ENCODE measurements at regions not wholly inside any gene's neighbourhood (a gene's known extent, or its start where the extent isn't known, plus 50 kb on each side); places are given as distances from the start of the nearest gene placed in this dataset.

DNA sequence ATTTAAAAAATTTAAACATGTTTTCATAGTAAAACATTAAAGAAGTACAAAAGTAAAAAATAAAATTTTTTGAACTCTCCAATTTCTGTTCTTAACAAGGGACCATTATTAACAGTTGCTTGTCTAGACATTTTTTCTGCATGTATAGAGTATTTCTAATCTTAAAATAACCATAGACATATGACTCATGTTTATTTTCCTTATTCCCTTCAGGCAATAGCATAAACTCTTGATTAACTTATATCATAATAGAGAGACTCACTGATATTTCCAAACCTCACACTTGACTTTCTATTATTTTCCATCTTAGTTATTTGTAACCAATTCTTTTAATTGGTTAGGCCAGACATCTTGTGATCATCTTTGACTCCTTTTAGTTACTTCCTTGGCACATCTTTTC is 325.6 kb upstream of the SOX14 start:
- no peak overlapping the region for H3K27ac Mint-ChIP-seq (ENCODE audit: unreplicated experiment)

DNA sequence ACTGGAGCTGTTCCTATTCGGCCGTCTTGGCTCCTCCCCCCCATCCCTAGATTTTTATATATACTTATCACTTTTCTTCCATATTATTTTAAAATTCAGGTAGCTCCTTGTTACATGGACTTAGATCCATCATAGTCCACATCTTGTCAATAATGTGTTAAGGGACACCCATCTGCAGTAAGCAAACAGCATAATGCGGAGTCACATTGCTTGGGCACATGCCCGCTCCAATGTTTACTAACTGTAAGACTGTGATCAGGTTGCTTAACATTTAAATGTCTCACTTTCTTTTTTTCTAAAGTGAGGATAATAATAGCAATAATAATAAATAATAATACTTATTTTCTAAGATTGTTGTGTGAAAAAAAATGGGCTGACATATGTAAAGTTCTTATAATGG is 303.2 kb upstream of the SOX14 start:
- TF ChIP-seq CTCF (IDR thresholded peaks at IDR 0.05; ENCODE audit: insufficient read depth in 1 of 2, low read depth in 1 of 2, low read length in 1 of 2, severe bottlenecking in 1 of 2, unreplicated experiment in 1 of 2): no peak
- H3K4me3 ChIP-seq (ENCODE audit: low read depth, low read length): no peak overlapping the region
- no peak overlapping the region for H3K4me3 Mint-ChIP-seq (ENCODE audit: unreplicated experiment)
- no peak overlapping the region for H3K27ac Mint-ChIP-seq (ENCODE audit: unreplicated experiment)
- DNase-seq: no peak
- no peaks in the 10 kb centered on the region for H3K9me3 Mint-ChIP-seq (ENCODE audit: unreplicated experiment)
- H3K27me3 Mint-ChIP-seq (ENCODE audit: insufficient read depth, unreplicated experiment): peaks cover 6% of the 10 kb centered on the region
- no peaks in the 10 kb centered on the region for H3K9me3 ChIP-seq
- intact Hi-C loops (cut with micrococcal nuclease; ENCODE audit: unreplicated experiment): no loop called here
- H3K36me3 ChIP-seq (ENCODE audit: control insufficient read depth, insufficient read depth, low read length): no peaks in the 10 kb centered on the region
- H3K36me3 Mint-ChIP-seq (ENCODE audit: insufficient read depth, unreplicated experiment): no peaks in the 10 kb centered on the region
- H3K4me1 Mint-ChIP-seq (ENCODE audit: low read depth, unreplicated experiment): no peaks in the 10 kb centered on the region
- ChIA-PET CTCF (no interaction called here), POLR2A (no interaction called here)
- H3K27me3 ChIP-seq (replicated peaks; ENCODE audit: control insufficient read depth, insufficient read depth, low read length): no peaks in the 10 kb centered on the region
- no TSS peak for BruUV-seq (replicated peaks)
- H3K4me1 ChIP-seq: no peaks in the 10 kb centered on the region

More for the DNA sequence above, 325.6 kb upstream of the SOX14 start:
- no peak overlapping the region for H3K4me3 Mint-ChIP-seq (ENCODE audit: unreplicated experiment)
- no peaks in the 10 kb centered on the region for H3K9me3 Mint-ChIP-seq (ENCODE audit: unreplicated experiment)
- intact Hi-C loops (cut with micrococcal nuclease; ENCODE audit: unreplicated experiment): no loop called here
- H3K27me3 ChIP-seq (replicated peaks; ENCODE audit: control insufficient read depth, insufficient read depth, low read length): no peaks in the 10 kb centered on the region
- ChIA-PET POLR2A (no interaction called here), CTCF (no interaction called here)
- no peak overlapping the region for H3K4me3 ChIP-seq (ENCODE audit: low read depth, low read length)
- H3K27me3 Mint-ChIP-seq (ENCODE audit: insufficient read depth, unreplicated experiment): peaks cover 6% of the 10 kb centered on the region
- DNase-seq: no peak
- TF ChIP-seq CTCF (IDR thresholded peaks at IDR 0.05; ENCODE audit: insufficient read depth in 1 of 2, low read depth in 1 of 2, low read length in 1 of 2, severe bottlenecking in 1 of 2, unreplicated experiment in 1 of 2): no peak
- no peaks in the 10 kb centered on the region for H3K9me3 ChIP-seq
- BruUV-seq (replicated peaks): no TSS peak
- H3K36me3 Mint-ChIP-seq (ENCODE audit: insufficient read depth, unreplicated experiment): no peaks in the 10 kb centered on the region
- no peaks in the 10 kb centered on the region for H3K4me1 ChIP-seq
- H3K4me1 Mint-ChIP-seq (ENCODE audit: low read depth, unreplicated experiment): no peaks in the 10 kb centered on the region
- no peaks in the 10 kb centered on the region for H3K36me3 ChIP-seq (ENCODE audit: control insufficient read depth, insufficient read depth, low read length)

DNA sequence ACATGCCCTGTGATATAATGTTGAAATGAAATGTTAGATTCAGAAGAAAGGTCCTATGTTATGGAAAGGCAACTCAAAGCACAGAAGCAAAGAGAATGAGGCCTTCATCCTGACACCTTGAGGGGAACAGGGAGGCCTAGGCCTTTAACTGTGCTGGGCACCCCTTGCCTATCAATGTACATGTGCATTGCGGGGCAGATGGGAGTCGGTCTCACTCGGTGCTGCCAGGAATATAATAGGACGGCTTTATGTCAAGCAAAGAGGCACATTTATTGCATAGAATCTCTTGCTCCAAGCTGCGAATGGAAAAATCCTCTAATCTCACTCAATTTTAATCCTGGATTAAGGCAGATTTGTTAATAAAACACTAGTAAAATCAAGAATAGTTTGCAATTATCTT is 301.0 kb upstream of the SOX14 start:
- no peaks in the 10 kb centered on the region for H3K9me3 Mint-ChIP-seq (ENCODE audit: unreplicated experiment)
- H3K27me3 Mint-ChIP-seq (ENCODE audit: insufficient read depth, unreplicated experiment): peaks cover 6% of the 10 kb centered on the region
- TF ChIP-seq CTCF (IDR thresholded peaks at IDR 0.05; ENCODE audit: insufficient read depth in 1 of 2, low read depth in 1 of 2, low read length in 1 of 2, severe bottlenecking in 1 of 2, unreplicated experiment in 1 of 2): no peak
- Histone ChIP-seq H3K4me3 (ENCODE audit: low read depth, low read length) (no peak overlapping the region), H3K36me3 (ENCODE audit: control insufficient read depth, insufficient read depth, low read length) (no peaks in the 10 kb centered on the region), H3K27me3 (replicated peaks; ENCODE audit: control insufficient read depth, insufficient read depth, low read length) (no peaks in the 10 kb centered on the region), H3K9me3 (no peaks in the 10 kb centered on the region), H3K4me1 (no peaks in the 10 kb centered on the region)
- H3K36me3 Mint-ChIP-seq (ENCODE audit: insufficient read depth, unreplicated experiment): no peaks in the 10 kb centered on the region
- ChIA-PET POLR2A (no interaction called here), CTCF (no interaction called here)
- H3K4me1 Mint-ChIP-seq (ENCODE audit: low read depth, unreplicated experiment): no peaks in the 10 kb centered on the region
- H3K4me3 Mint-ChIP-seq (ENCODE audit: unreplicated experiment): no peak overlapping the region
- H3K27ac Mint-ChIP-seq (ENCODE audit: unreplicated experiment): no peak overlapping the region
- no TSS peak for BruUV-seq (replicated peaks)
- intact Hi-C loops (cut with micrococcal nuclease; ENCODE audit: unreplicated experiment): no loop called here
- DNase-seq: no peak

All from Caco-2 (cell line).